K562 (cell line): ENCODE measurements at regions not wholly inside any gene's neighbourhood (a gene's known extent, or its start where the extent isn't known, plus 50 kb on each side); places are given as distances from the start of the nearest gene placed in this dataset.

Experiments
- ATAC-seq: fragments of 200-7000 bp; cut with Tn5 transposase; 3 replicates; pipeline ENCODE4 v1.9.1; 2020; ENCODE audit warnings: moderate library complexity
- BruUV-seq: library from RNA; stranded (reverse); fragments of 400-500 nt; replicated peaks from 2 replicates; lab custom pipeline; 2021; lab: Mats Ljungman, UMichigan
- CTCF ChIA-PET: fragments of 300-600 bp; formaldehyde crosslinking; extraction: SDS; loops from one replicate; lab custom pipeline; 2021; ENCODE audit warnings: low intra/inter-chr PET ratio; lab: Yijun Ruan, JAX
- POLR2A ChIA-PET: fragments of 300-600, 350-650 bp; sonication (Branson Sonifier 250); formaldehyde crosslinking; extraction: SDS; loops from one replicate; lab custom pipeline; 2021; ENCODE audit warnings: antibody characterized with exemption, inconsistent platforms; lab: Yijun Ruan, JAX
- DNase-seq, 4 experiments: peaks; one replicate each; pipeline versions ENCODE4 v3.0.0 to v3.0.0-alpha.2; 2011 to 2018; ENCODE audit warnings: low spot score in 3 of 4, mixed read lengths in 3 of 4; ENCODE audit errors: extremely low read depth in 1 of 4
- FAIRE-seq: peaks from 2 replicates; lab custom pipeline; 2011; peaks lifted over from hg19 to GRCh38; lab: Jason Lieb, UNC
- H2AFZ ChIP-seq: 2 replicates; pipeline ENCODE4 v1.6.0; 2011; ENCODE audit warnings: low read depth, low read length, control low read depth, inconsistent platforms
- H3K27ac ChIP-seq: fragments of 200-600 bp; 3 replicates; pipeline ENCODE4 v1.8.0; 2011; ENCODE audit warnings: low read depth, mild to moderate bottlenecking, control low read depth, inconsistent platforms, low read length, moderate library complexity, mixed read lengths; ENCODE audit errors: extremely low read depth
- H3K27me3 ChIP-seq, 2 experiments: fragments of 300-600 bp in 1 of 2; 2 replicates in 1 of 2; 3 replicates in 1 of 2; pipeline versions ENCODE4 v1.6.0 to v1.8.0; 2011; ENCODE audit warnings: inconsistent platforms in 2 of 2, low read length in 2 of 2, mild to moderate bottlenecking in 1 of 2, mixed read lengths in 1 of 2, moderate library complexity in 1 of 2; ENCODE audit not compliant: control insufficient read depth in 2 of 2, insufficient read depth in 2 of 2
- H3K36me3 ChIP-seq: fragments of 300-600 bp; 3 replicates; pipeline ENCODE4 v1.8.0; 2011; ENCODE audit warnings: mild to moderate bottlenecking, low read length, inconsistent platforms; ENCODE audit not compliant: control insufficient read depth, insufficient read depth
- H3K4me1 ChIP-seq, 2 experiments: fragments of 200-600 bp in 1 of 2; replicated peaks in 1 of 2; 2 replicates in 1 of 2; 3 replicates in 1 of 2; pipeline versions ENCODE4 v1.5.1 to v1.8.0; 2011; ENCODE audit warnings: inconsistent platforms in 2 of 2, low read length in 2 of 2, mild to moderate bottlenecking in 1 of 2, mixed read lengths in 1 of 2, moderate library complexity in 1 of 2; ENCODE audit not compliant: control insufficient read depth in 2 of 2, insufficient read depth in 2 of 2
- H3K4me2 ChIP-seq: 2 replicates; pipeline ENCODE4 v1.6.1; 2011; ENCODE audit warnings: low read length, control low read depth, inconsistent platforms, mixed read lengths; ENCODE audit not compliant: insufficient read depth
- H3K4me3 ChIP-seq: fragments of 200-600 bp; sonication (generic), shearing (Covaris generic); 2 replicates; pipeline ENCODE4 v1.5.1; 2016; ENCODE audit warnings: control low read depth, inconsistent platforms
- H3K79me2 ChIP-seq: fragments of 200-600 bp; 3 replicates; pipeline ENCODE4 v1.8.0; 2011; ENCODE audit warnings: low read length, inconsistent platforms; ENCODE audit not compliant: control insufficient read depth, insufficient read depth
- H3K9ac ChIP-seq, 2 experiments: 2 replicates each; pipeline versions ENCODE4 v1.6.0 to v1.6.1; 2011; ENCODE audit warnings: low read depth in 2 of 2, low read length in 2 of 2, control low read depth in 1 of 2, inconsistent platforms in 1 of 2, mild to moderate bottlenecking in 1 of 2, mixed read lengths in 1 of 2; ENCODE audit not compliant: insufficient read depth in 1 of 2
- H3K9me1 ChIP-seq: one replicate; pipeline ENCODE4 v1.6.0; 2011; ENCODE audit warnings: inconsistent platforms, mild to moderate bottlenecking, low read length, moderate library complexity; ENCODE audit not compliant: control insufficient read depth, insufficient read depth
- H3K9me3 ChIP-seq: replicated peaks from 2 replicates; pipeline ENCODE4 v1.5.1; 2011; ENCODE audit warnings: low read depth, low read length, inconsistent platforms; ENCODE audit not compliant: control insufficient read depth, insufficient read depth
- H4K20me1 ChIP-seq: replicated peaks from 2 replicates; pipeline ENCODE4 v1.6.1; 2011; ENCODE audit warnings: low read length, inconsistent platforms, mixed read lengths; ENCODE audit not compliant: control insufficient read depth, insufficient read depth
- ARID2 ChIP-seq: fragments of 450-650 bp; IDR thresholded peaks from 2 replicates; pipeline ENCODE4 v1.6.1; 2017; ENCODE audit warnings: antibody characterized with exemption, mild to moderate bottlenecking
- ETV5 ChIP-seq: sonication (generic); formaldehyde crosslinking; IDR thresholded peaks from 2 replicates; pipeline ENCODE4 v1.4.0; 2020; ENCODE audit warnings: low read depth, mild to moderate bottlenecking, missing genetic modification reagents
- GTF2E2 ChIP-seq: fragments of 200-800 bp; sonication (Bioruptor generic); IDR thresholded peaks from 2 replicates; pipeline ENCODE4 v1.6.1; 2016; ENCODE audit warnings: missing genetic modification characterization, missing compliant biosample characterization
- HDGF ChIP-seq: fragments of 450-650 bp; IDR thresholded peaks from 2 replicates; pipeline ENCODE4 v1.6.1; 2016
- KDM5B ChIP-seq: fragments of 200-600 bp; sonication (generic); IDR thresholded peaks from 2 replicates; pipeline ENCODE4 v1.6.1; 2012; ENCODE audit warnings: low read depth, mild to moderate bottlenecking, moderate library complexity, low read length, control low read depth, inconsistent platforms; ENCODE audit not compliant: insufficient replicate concordance
- MAFK ChIP-seq: IDR thresholded peaks from 2 replicates; pipeline ENCODE4 v1.6.1; 2011; ENCODE audit warnings: low read length, improper control_type of control experiment
- MIER1 ChIP-seq: fragments of 450-650 bp; IDR thresholded peaks from 2 replicates; pipeline ENCODE4 v1.6.1; 2016; ENCODE audit warnings: antibody characterized with exemption, mild to moderate bottlenecking, low read depth
- PHB2 ChIP-seq: fragments of 450-650 bp; IDR thresholded peaks from 2 replicates; pipeline ENCODE4 v1.6.1; 2017; ENCODE audit warnings: low read depth
- SMC3 ChIP-seq: conservative IDR thresholded peaks from 2 replicates; pipeline ENCODE4 v1.6.1; 2011; ENCODE audit warnings: low read depth, low read length, improper control_type of control experiment; ENCODE audit not compliant: insufficient read depth
- ZNF165 ChIP-seq: fragments of 250-450 bp; sonication (Bioruptor Pico); IDR thresholded peaks from 2 replicates; pipeline ENCODE4 v1.4.0; 2020; ENCODE audit warnings: borderline replicate concordance
- ZNF3 ChIP-seq: fragments of 250-450 bp; sonication (Bioruptor Pico); IDR thresholded peaks from 2 replicates; pipeline ENCODE4 v1.5.0; 2021; ENCODE audit warnings: mild to moderate bottlenecking, moderate library complexity
- ZNF589 ChIP-seq: fragments of 200-800 bp; sonication (Bioruptor generic); IDR thresholded peaks from 2 replicates; pipeline ENCODE4 v1.6.1; 2016; ENCODE audit warnings: low read depth, missing genetic modification characterization, missing compliant biosample characterization
- WGBS: fragments of 100-300 bp; shearing (Covaris generic); methylation state at CpG from one replicate; pipeline ENCODE4 v1.1.6; 2016; ENCODE audit warnings: low coverage, mixed read lengths; ENCODE audit not compliant: insufficient coverage; ENCODE audit errors: missing lambda C conversion rate; 5-methylcytosine and 5-hydroxymethylcytosine counted together
- in situ Hi-C: fragments of 300-500 bp; cut with MboI; formaldehyde crosslinking; loops from 4 replicates; pipeline ENCODE4 v1.15.0; 2018; ENCODE audit warnings: inconsistent platforms, mixed read lengths
- intact Hi-C: fragments of 100-400 bp; cut with micrococcal nuclease; formaldehyde crosslinking; loops from 2 replicates; pipeline ENCODE4 v1.14.2; 2022
- TF ChIP-seq, protein P1 (sequence below): fragments of 450-650 bp; IDR thresholded peaks from one replicate; pipeline ENCODE4 v1.6.1; 2018; ENCODE audit warnings: mild to moderate bottlenecking, moderate library complexity; ENCODE audit not compliant: partially characterized antibody
- TF ChIP-seq, protein P2 (sequence below): fragments of 450-650 bp; IDR thresholded peaks from 2 replicates; pipeline ENCODE4 v1.6.1; 2016; ENCODE audit warnings: low read depth, mild to moderate bottlenecking, moderate library complexity
- TF ChIP-seq, protein P3 (sequence below): fragments of 450-650 bp; formaldehyde crosslinking; IDR thresholded peaks from 2 replicates; pipeline ENCODE4 v1.4.0; 2022; ENCODE audit warnings: missing genetic modification characterization

DNA sequence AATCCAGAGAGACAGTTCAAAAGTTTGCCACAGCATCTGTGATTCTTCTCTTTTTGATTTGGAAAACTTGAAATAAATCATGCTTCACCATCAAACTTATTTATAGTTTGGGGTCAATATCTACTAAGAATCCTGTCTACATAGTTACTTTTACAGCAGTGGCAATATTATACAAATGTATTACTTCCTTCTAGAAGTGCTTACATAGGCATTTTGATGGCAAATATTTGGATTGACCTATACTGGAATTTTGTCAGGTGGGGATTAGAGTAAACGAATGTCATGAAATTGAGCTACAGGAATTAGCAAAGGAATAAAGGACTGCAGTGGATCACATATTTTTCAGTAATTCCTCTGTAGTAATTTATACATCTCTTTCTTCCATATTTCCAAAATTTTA is 1885.5 kb upstream of the ADGRL3 start:
- Histone ChIP-seq H3K36me3 (no peaks in the 10 kb centered on the region), H3K27me3 (no peaks in the 10 kb centered on the region), H3K4me2 (no peak overlapping the region), H3K9me1 (no peaks in the 10 kb centered on the region), H3K27ac (no peak overlapping the region), H3K4me3 (no peak overlapping the region), H3K9me3 (no peaks in the 10 kb centered on the region), H2AFZ (no peak overlapping the region), H3K79me2 (no peaks in the 10 kb centered on the region), H4K20me1 (no peaks in the 10 kb centered on the region), H3K4me1 (no peaks in the 10 kb centered on the region), H3K9ac (no peak overlapping the region)
- intact Hi-C loops (no loop called here), in situ Hi-C loops (no loop called here)
- WGBS, result 0% methylated on average over 1 of the region's 1 CpG
- TF ChIP-seq MAFK (0 out of 2 replicates have a peak, but pooled peaks have one; percentile 13), ETV5 (CRISPR knock-in tag) (no peak)
- TF ChIP-seq, protein P1, sequence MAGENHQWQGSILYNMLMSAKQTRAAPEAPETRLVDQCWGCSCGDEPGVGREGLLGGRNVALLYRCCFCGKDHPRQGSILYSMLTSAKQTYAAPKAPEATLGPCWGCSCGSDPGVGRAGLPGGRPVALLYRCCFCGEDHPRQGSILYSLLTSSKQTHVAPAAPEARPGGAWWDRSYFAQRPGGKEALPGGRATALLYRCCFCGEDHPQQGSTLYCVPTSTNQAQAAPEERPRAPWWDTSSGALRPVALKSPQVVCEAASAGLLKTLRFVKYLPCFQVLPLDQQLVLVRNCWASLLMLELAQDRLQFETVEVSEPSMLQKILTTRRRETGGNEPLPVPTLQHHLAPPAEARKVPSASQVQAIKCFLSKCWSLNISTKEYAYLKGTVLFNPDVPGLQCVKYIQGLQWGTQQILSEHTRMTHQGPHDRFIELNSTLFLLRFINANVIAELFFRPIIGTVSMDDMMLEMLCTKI, result no peak
- DNase-seq (no peak), FAIRE-seq (no peak), ATAC-seq (no peak)
- no TSS peak for BruUV-seq
- ChIA-PET POLR2A (no interaction called here), CTCF (no interaction called here)

DNA sequence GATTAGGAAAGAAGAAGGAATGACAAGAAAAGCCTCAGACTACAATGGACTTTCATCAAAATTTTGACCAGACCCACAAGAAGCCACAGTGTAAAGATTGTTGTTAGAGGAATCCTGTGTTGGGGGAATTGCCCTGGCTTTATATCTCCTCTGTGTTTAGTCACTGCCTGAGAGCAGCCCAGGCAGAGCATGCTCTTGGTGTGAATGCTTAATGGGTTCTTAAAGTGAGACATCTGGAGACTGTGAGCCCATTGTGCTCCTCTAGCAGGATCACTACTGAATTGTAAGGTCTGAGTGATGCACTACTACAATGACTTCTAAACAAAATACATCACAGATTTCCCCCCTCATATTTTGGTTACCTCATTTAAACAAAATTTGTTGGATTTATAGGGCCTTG is 1860.5 kb upstream of the ADGRL3 start:
- no peak overlapping the region for H3K4me3 ChIP-seq
- no peaks in the 10 kb centered on the region for H3K9me1 ChIP-seq
- H3K27me3 ChIP-seq, result no peaks in the 10 kb centered on the region
- H2AFZ ChIP-seq, result no peak overlapping the region
- H3K9ac ChIP-seq, result no peak overlapping the region
- H3K9me3 ChIP-seq, result no peaks in the 10 kb centered on the region
- no peaks in the 10 kb centered on the region for H3K36me3 ChIP-seq
- POLR2A ChIA-PET, result no interaction called here
- ATAC-seq (no peak), DNase-seq (no peak), FAIRE-seq (no peak)
- no peaks in the 10 kb centered on the region for H3K79me2 ChIP-seq
- CTCF ChIA-PET, result no interaction called here
- no peak overlapping the region for H3K27ac ChIP-seq
- H3K4me2 ChIP-seq, result no peak overlapping the region
- intact Hi-C loops, result no loop called here
- H4K20me1 ChIP-seq, result no peaks in the 10 kb centered on the region
- in situ Hi-C loops, result no loop called here
- no TSS peak for BruUV-seq
- no peaks in the 10 kb centered on the region for H3K4me1 ChIP-seq
- TF ChIP-seq ZNF3 (CRISPR knock-in tag) (no peak), KDM5B (no peak), HDGF (no peak), ZNF589 (no peak), PHB2 (no peak), GTF2E2 (no peak), ZNF165 (CRISPR knock-in tag) (no peak), SMC3 (no peak), ARID2 (no peak), MIER1 (no peak)
- TF ChIP-seq, protein P2, sequence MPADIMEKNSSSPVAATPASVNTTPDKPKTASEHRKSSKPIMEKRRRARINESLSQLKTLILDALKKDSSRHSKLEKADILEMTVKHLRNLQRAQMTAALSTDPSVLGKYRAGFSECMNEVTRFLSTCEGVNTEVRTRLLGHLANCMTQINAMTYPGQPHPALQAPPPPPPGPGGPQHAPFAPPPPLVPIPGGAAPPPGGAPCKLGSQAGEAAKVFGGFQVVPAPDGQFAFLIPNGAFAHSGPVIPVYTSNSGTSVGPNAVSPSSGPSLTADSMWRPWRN, result no peak
- TF ChIP-seq, protein P3, sequence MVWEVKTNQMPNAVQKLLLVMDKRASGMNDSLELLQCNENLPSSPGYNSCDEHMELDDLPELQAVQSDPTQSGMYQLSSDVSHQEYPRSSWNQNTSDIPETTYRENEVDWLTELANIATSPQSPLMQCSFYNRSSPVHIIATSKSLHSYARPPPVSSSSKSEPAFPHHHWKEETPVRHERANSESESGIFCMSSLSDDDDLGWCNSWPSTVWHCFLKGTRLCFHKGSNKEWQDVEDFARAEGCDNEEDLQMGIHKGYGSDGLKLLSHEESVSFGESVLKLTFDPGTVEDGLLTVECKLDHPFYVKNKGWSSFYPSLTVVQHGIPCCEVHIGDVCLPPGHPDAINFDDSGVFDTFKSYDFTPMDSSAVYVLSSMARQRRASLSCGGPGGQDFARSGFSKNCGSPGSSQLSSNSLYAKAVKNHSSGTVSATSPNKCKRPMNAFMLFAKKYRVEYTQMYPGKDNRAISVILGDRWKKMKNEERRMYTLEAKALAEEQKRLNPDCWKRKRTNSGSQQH (CRISPR knock-in tag), result no peak
